HCT116 (cell line): ENCODE measurements at regions not wholly inside any gene's neighbourhood (a gene's known extent, or its start where the extent isn't known, plus 50 kb on each side); places are given as distances from the start of the nearest gene placed in this dataset.

Experiments used
- ATAC-seq: fragments of 200-7000 bp; cut with Tn5 transposase; 2 replicates; pipeline ENCODE4 v1.9.1; 2020; ENCODE audit warnings: mild to moderate bottlenecking, moderate library complexity
- BruUV-seq: library from RNA; stranded (reverse); fragments of 400-500 nt; replicated peaks from 2 replicates; lab custom pipeline; 2021; lab: Mats Ljungman, UMichigan
- CTCF ChIA-PET: fragments of 300-600 bp; sonication (Branson Sonifier 250); formaldehyde crosslinking; loops from one replicate; lab custom pipeline; 2021; ENCODE audit warnings: antibody characterized with exemption; lab: Charles Lee
- POLR2A ChIA-PET: fragments of 300-600, 350-600 bp; sonication (Branson Sonifier 250); formaldehyde crosslinking; loops from one replicate; lab custom pipeline; 2021; ENCODE audit warnings: antibody characterized with exemption; lab: Charles Lee
- RAD21 ChIA-PET, 2 experiments: fragments of 300-600 bp; sonication (Branson Sonifier 250); formaldehyde crosslinking; loops; one replicate each; lab custom pipeline; 2023; ENCODE audit warnings: low total read pairs in 2 of 2; ENCODE audit not compliant: uncharacterized antibody in 2 of 2, unreplicated experiment in 2 of 2, low non-redundant PET in 1 of 2; lab: Charles Lee
- DNase-seq: peaks from one replicate; pipeline ENCODE4 v3.0.0-alpha.2; 2010; ENCODE audit warnings: low read depth, low spot score
- H2AFZ ChIP-seq: fragments of 200-600 bp; shearing (Covaris generic), sonication (generic); 2 replicates; pipeline ENCODE4 v1.6.1; 2017; ENCODE audit warnings: low read depth, mixed run types, mixed read lengths, antibody characterized with exemption, low read length; ENCODE audit not compliant: poor library complexity, severe bottlenecking
- H3K27ac ChIP-seq: 2 replicates; pipeline ENCODE4 v1.5.1; 2012; ENCODE audit warnings: low read depth, low read length
- H3K27me3 ChIP-seq: fragments of 200-600 bp; sonication (generic); 2 replicates; pipeline ENCODE4 v1.6.1; 2016; ENCODE audit warnings: mixed run types, low read length, mixed read lengths; ENCODE audit not compliant: insufficient read depth
- H3K36me3 ChIP-seq, 2 experiments: fragments of 200-500 bp in 1 of 2; fragments of 200-600 bp in 1 of 2; sonication (Bioruptor generic) in 1 of 2; sonication (generic) in 1 of 2; 2 replicates each; pipeline versions ENCODE4 v1.5.1 to v1.6.1; 2014 to 2016; ENCODE audit warnings: low read length in 2 of 2, inconsistent platforms in 1 of 2, mixed read lengths in 1 of 2, mixed run types in 1 of 2; ENCODE audit not compliant: insufficient read depth in 2 of 2, control insufficient read depth in 1 of 2
- H3K4me1 ChIP-seq, 2 experiments: fragments of 200-600 bp in 1 of 2; sonication (generic) in 1 of 2; 2 replicates each; pipeline versions ENCODE4 v1.5.1 to v1.6.1; 2012 to 2017; ENCODE audit warnings: low read length in 2 of 2, inconsistent platforms in 1 of 2, mild to moderate bottlenecking in 1 of 2, mixed read lengths in 1 of 2, mixed run types in 1 of 2, moderate library complexity in 1 of 2; ENCODE audit not compliant: insufficient read depth in 2 of 2, control insufficient read depth in 1 of 2
- H3K4me2 ChIP-seq: fragments of 200-600 bp; sonication (generic); 2 replicates; pipeline ENCODE4 v1.6.1; 2017; ENCODE audit warnings: mixed run types, low read length, mixed read lengths
- H3K4me3 ChIP-seq, 2 experiments: fragments of 200-600 bp in 1 of 2; sonication (generic) in 1 of 2; replicated peaks in 1 of 2; 2 replicates each; pipeline ENCODE4 v1.5.1; 2011 to 2016; ENCODE audit warnings: low read length in 2 of 2, control low read depth in 1 of 2, low read depth in 1 of 2, mild to moderate bottlenecking in 1 of 2, mixed read lengths in 1 of 2, mixed run types in 1 of 2
- H3K79me2 ChIP-seq: fragments of 200-600 bp; sonication (generic); 2 replicates; pipeline ENCODE4 v1.6.1; 2017; ENCODE audit warnings: mild to moderate bottlenecking, mixed run types, low read length, moderate library complexity, mixed read lengths; ENCODE audit not compliant: insufficient read depth
- H3K9ac ChIP-seq: fragments of 200-600 bp; sonication (generic); 2 replicates; pipeline ENCODE4 v1.6.1; 2016; ENCODE audit warnings: low read length, mixed read lengths
- H3K9me2 ChIP-seq: fragments of 200-600 bp; sonication (generic), shearing (Covaris generic); 2 replicates; pipeline ENCODE4 v1.6.1; 2017; ENCODE audit warnings: mixed run types, mild to moderate bottlenecking, moderate library complexity; ENCODE audit not compliant: insufficient read depth
- H3K9me3 ChIP-seq, 2 experiments: fragments of 200-500 bp in 1 of 2; fragments of 200-600 bp in 1 of 2; sonication (Bioruptor generic) in 1 of 2; sonication (generic) in 1 of 2; 2 replicates each; pipeline ENCODE4 v1.6.1; 2014 to 2017; ENCODE audit warnings: low read length in 2 of 2, mixed read lengths in 2 of 2, inconsistent platforms in 1 of 2, low read depth in 1 of 2, mild to moderate bottlenecking in 1 of 2, mixed run types in 1 of 2, moderate library complexity in 1 of 2; ENCODE audit not compliant: control insufficient read depth in 1 of 2, insufficient read depth in 1 of 2
- H4K20me1 ChIP-seq: fragments of 200-600 bp; sonication (generic), shearing (Covaris generic); 2 replicates; pipeline ENCODE4 v1.6.1; 2017; ENCODE audit warnings: mixed run types, mild to moderate bottlenecking, moderate library complexity; ENCODE audit not compliant: insufficient read depth
- CBX3 ChIP-seq: IDR thresholded peaks from 2 replicates; pipeline ENCODE4 v1.6.1; 2012; ENCODE audit warnings: low read depth
- CEBPB ChIP-seq: IDR thresholded peaks from 2 replicates; pipeline ENCODE4 v1.6.1; 2012; ENCODE audit warnings: low read depth
- ELF1 ChIP-seq: IDR thresholded peaks from 2 replicates; pipeline ENCODE4 v1.6.1; 2012; ENCODE audit warnings: low read depth, borderline replicate concordance
- EZH2 ChIP-seq: fragments of 200-600 bp; sonication (generic); IDR thresholded peaks from 2 replicates; pipeline ENCODE4 v1.6.1; 2017; ENCODE audit warnings: antibody characterized with exemption, mixed run types
- EZH2phosphoT487 ChIP-seq: fragments of 200-600 bp; IDR thresholded peaks from 2 replicates; pipeline ENCODE4 v1.6.1; 2018; ENCODE audit warnings: antibody characterized with exemption, borderline replicate concordance
- FOSL1 ChIP-seq: IDR thresholded peaks from 2 replicates; pipeline ENCODE4 v1.6.1; 2012; ENCODE audit warnings: low read depth
- POLR2A ChIP-seq: IDR thresholded peaks from 2 replicates; pipeline ENCODE4 v1.7.0; 2011; ENCODE audit warnings: borderline replicate concordance; ENCODE audit not compliant: insufficient read depth, insufficient read length; ENCODE audit errors: extremely low read depth
- RAD21 ChIP-seq: IDR thresholded peaks from 2 replicates; pipeline ENCODE4 v1.6.1; 2012; ENCODE audit warnings: low read depth, mild to moderate bottlenecking
- SIN3A ChIP-seq: IDR thresholded peaks from 2 replicates; pipeline ENCODE4 v1.6.1; 2012; ENCODE audit warnings: low read depth
- SP1 ChIP-seq: IDR thresholded peaks from 2 replicates; pipeline ENCODE4 v1.6.1; 2012; ENCODE audit warnings: low read depth
- SRF ChIP-seq: IDR thresholded peaks from 2 replicates; pipeline ENCODE4 v1.6.1; 2012; ENCODE audit warnings: low read depth
- TCF7L2 ChIP-seq: IDR thresholded peaks from 2 replicates; pipeline ENCODE4 v1.7.0; 2011; ENCODE audit warnings: borderline replicate concordance, inconsistent platforms; ENCODE audit not compliant: insufficient read depth, insufficient read length; ENCODE audit errors: extremely low read depth
- YY1 ChIP-seq: IDR thresholded peaks from 2 replicates; pipeline ENCODE4 v1.6.1; 2011; ENCODE audit warnings: low read length, low read depth, moderate library complexity, mild to moderate bottlenecking; ENCODE audit not compliant: insufficient replicate concordance; ENCODE audit errors: extremely low read depth
- ZFX ChIP-seq: fragments of 450-650 bp; IDR thresholded peaks from 2 replicates; pipeline ENCODE4 v1.6.1; 2017
- ZNF274 ChIP-seq: fragments of 200-500 bp; sonication (Bioruptor generic); IDR thresholded peaks from 2 replicates; pipeline ENCODE4 v1.6.1; 2014; ENCODE audit warnings: mild to moderate bottlenecking, low read depth, low read length, inconsistent platforms
- intact Hi-C: fragments of 100-400 bp; cut with micrococcal nuclease; formaldehyde crosslinking; loops from 2 replicates; pipeline ENCODE4 v1.10.0; 2022
- TF ChIP-seq, protein P1 (sequence below): IDR thresholded peaks from 2 replicates; pipeline ENCODE4 v1.6.1; 2012

DNA sequence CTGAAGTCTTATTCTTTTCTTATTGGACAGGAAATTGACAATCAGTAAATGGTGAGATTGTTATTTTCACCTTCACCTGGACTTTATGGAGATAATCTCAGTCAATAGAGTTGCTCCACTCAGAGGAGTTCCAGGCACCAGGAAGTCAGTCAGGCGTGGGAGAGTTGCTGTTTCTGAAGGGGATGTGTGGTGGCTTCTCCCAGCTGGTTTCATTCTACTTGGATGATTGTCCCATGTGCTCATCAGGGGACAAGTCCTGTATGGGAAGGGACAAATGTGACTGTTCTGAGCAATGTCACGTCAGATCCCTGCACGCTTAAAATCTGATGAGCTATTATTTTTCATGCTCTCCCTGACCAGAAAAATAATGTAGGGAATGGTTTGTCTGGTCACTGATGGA is 222.5 kb upstream of the PITRM1 start:
- H3K9me2 ChIP-seq = no peaks in the 10 kb centered on the region
- no peaks in the 10 kb centered on the region for H4K20me1 ChIP-seq
- intact Hi-C loops = no loop called here
- no peak overlapping the region for H2AFZ ChIP-seq
- no peak for DNase-seq
- RAD21 ChIA-PET = no interaction called here
- POLR2A ChIA-PET = no interaction called here
- H3K79me2 ChIP-seq = no peaks in the 10 kb centered on the region
- ATAC-seq = no peak
- H3K4me2 ChIP-seq = no peak overlapping the region
- TF ChIP-seq EZH2 (no peak), SRF (no peak), FOSL1 (no peak), POLR2A (no peak), ZNF274 (no peak), TCF7L2 (no peak), CEBPB (no peak), RAD21 (no peak), SP1 (no peak), ELF1 (no peak), ZFX (no peak), CBX3 (no peak), YY1 (no peak), SIN3A (no peak), EZH2phosphoT487 (no peak)
- TF ChIP-seq, protein P1, sequence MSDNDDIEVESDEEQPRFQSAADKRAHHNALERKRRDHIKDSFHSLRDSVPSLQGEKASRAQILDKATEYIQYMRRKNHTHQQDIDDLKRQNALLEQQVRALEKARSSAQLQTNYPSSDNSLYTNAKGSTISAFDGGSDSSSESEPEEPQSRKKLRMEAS = no peak
- no peaks in the 10 kb centered on the region for H3K36me3 ChIP-seq
- H3K9me3 ChIP-seq = no peaks in the 10 kb centered on the region
- no peak overlapping the region for H3K27ac ChIP-seq
- no TSS peak for BruUV-seq
- CTCF ChIA-PET = no interaction called here
- no peaks in the 10 kb centered on the region for H3K4me1 ChIP-seq
- H3K27me3 ChIP-seq = no peaks in the 10 kb centered on the region
- H3K4me3 ChIP-seq = no peak overlapping the region
- no peak overlapping the region for H3K9ac ChIP-seq
